OCI-LY1 (cell line): ENCODE measurements at regions not wholly inside any gene's neighbourhood (a gene's known extent, or its start where the extent isn't known, plus 50 kb on each side); places are given as distances from the start of the nearest gene placed in this dataset.

Source experiments
- H2AFZ ChIP-seq: fragments of 200-600 bp; sonication (generic), shearing (Covaris generic); 2 replicates; pipeline ENCODE4 v1.6.0; 2014; ENCODE audit warnings: antibody characterized with exemption, mild to moderate bottlenecking, low read length
- H3F3A ChIP-seq: fragments of 200-600 bp; sonication (generic), shearing (Covaris generic); 2 replicates; pipeline ENCODE4 v1.6.0; 2014; ENCODE audit warnings: mild to moderate bottlenecking, antibody characterized with exemption, low read length, moderate library complexity; ENCODE audit not compliant: insufficient read depth
- H3K27ac ChIP-seq: fragments of 200-600 bp; sonication (generic); 2 replicates; pipeline ENCODE4 v1.5.1; 2014; ENCODE audit warnings: low read length, mixed run types, mild to moderate bottlenecking, low read depth; ENCODE audit not compliant: poor library complexity, severe bottlenecking
- H3K27me3 ChIP-seq: fragments of 200-600 bp; sonication (generic); 2 replicates; pipeline ENCODE4 v1.6.0; 2014; ENCODE audit warnings: antibody characterized with exemption, mild to moderate bottlenecking, low read length, moderate library complexity; ENCODE audit not compliant: insufficient read depth
- H3K36me3 ChIP-seq: fragments of 200-600 bp; sonication (generic); 2 replicates; pipeline ENCODE4 v1.6.1; 2014; ENCODE audit warnings: mild to moderate bottlenecking, antibody characterized with exemption, low read length, moderate library complexity, mixed read lengths; ENCODE audit not compliant: insufficient read depth
- H3K4me1 ChIP-seq: fragments of 200-600 bp; sonication (generic); 2 replicates; pipeline ENCODE4 v1.5.1; 2014; ENCODE audit warnings: mild to moderate bottlenecking, low read length, moderate library complexity; ENCODE audit not compliant: insufficient read depth, severe bottlenecking
- H3K4me2 ChIP-seq: fragments of 200-600 bp; sonication (generic), shearing (Covaris generic); 2 replicates; pipeline ENCODE4 v1.6.1; 2014; ENCODE audit warnings: low read length
- H3K4me3 ChIP-seq: fragments of 200-600 bp; sonication (generic); 2 replicates; pipeline ENCODE4 v1.5.1; 2014; ENCODE audit warnings: low read length, low read depth, mild to moderate bottlenecking, mixed read lengths; ENCODE audit not compliant: poor library complexity, severe bottlenecking
- H3K79me2 ChIP-seq: fragments of 200-600 bp; shearing (Covaris generic); 2 replicates; pipeline ENCODE4 v1.6.1; 2016; ENCODE audit warnings: mixed run types, low read length, mixed read lengths; ENCODE audit not compliant: insufficient read depth
- H3K9ac ChIP-seq: fragments of 200-600 bp; sonication (generic), shearing (Covaris generic); 2 replicates; pipeline ENCODE4 v1.6.1; 2014; ENCODE audit warnings: mild to moderate bottlenecking, low read length, mixed read lengths
- H3K9me2 ChIP-seq: fragments of 200-600 bp; sonication (generic), shearing (Covaris generic); 2 replicates; pipeline ENCODE4 v1.6.1; 2014; ENCODE audit warnings: low read depth, mild to moderate bottlenecking, low read length, mixed read lengths
- H3K9me3 ChIP-seq: fragments of 200-600 bp; shearing (Covaris generic); 2 replicates; pipeline ENCODE4 v1.6.1; 2014; ENCODE audit warnings: low read length, mixed read lengths
- H4K20me1 ChIP-seq: fragments of 200-600 bp; sonication (generic), shearing (Covaris generic); 2 replicates; pipeline ENCODE4 v1.6.0; 2016; ENCODE audit warnings: mild to moderate bottlenecking, low read length; ENCODE audit not compliant: insufficient read depth
- CTCF ChIP-seq: fragments of 200-600 bp; sonication (generic), shearing (Covaris generic); IDR thresholded peaks from 2 replicates; pipeline ENCODE4 v1.5.1; 2017; ENCODE audit warnings: mild to moderate bottlenecking, antibody characterized with exemption, low read length, moderate library complexity, mixed read lengths
- EZH2 ChIP-seq: fragments of 200-600 bp; sonication (generic), shearing (Covaris generic); IDR thresholded peaks from 2 replicates; pipeline ENCODE4 v1.8.0; 2017; ENCODE audit warnings: borderline replicate concordance, mixed run types, mild to moderate bottlenecking, antibody characterized with exemption, low read length, moderate library complexity, mixed read lengths

GRCh38 chr3:16030342-16030741, 144.1 kb upstream of the GALNT15 start:
- Histone ChIP-seq H3K27me3 (no peaks in the 10 kb centered on the region), H3K9me2 (no peaks in the 10 kb centered on the region), H3K27ac (no peak overlapping the region), H3K4me3 (no peak overlapping the region), H4K20me1 (no peaks in the 10 kb centered on the region), H3K4me1 (no peaks in the 10 kb centered on the region), H3K79me2 (no peaks in the 10 kb centered on the region), H3K9ac (no peak overlapping the region), H3F3A (no peaks in the 10 kb centered on the region), H2AFZ (no peak overlapping the region), H3K9me3 (no peaks in the 10 kb centered on the region), H3K4me2 (no peak overlapping the region), H3K36me3 (no peaks in the 10 kb centered on the region)
- TF ChIP-seq EZH2 (no peak), CTCF (no peak)

GRCh38 chr3:16031434-16031833, 143.0 kb upstream of the GALNT15 start:
- no peaks in the 10 kb centered on the region for H3K4me1 ChIP-seq
- H3K9me3 ChIP-seq, result no peaks in the 10 kb centered on the region
- H3K9ac ChIP-seq, result no peak overlapping the region
- no peak for TF ChIP-seq EZH2
- H3K4me3 ChIP-seq, result no peak overlapping the region
- H3K27ac ChIP-seq, result no peak overlapping the region
- H2AFZ ChIP-seq, result no peak overlapping the region
- no peak overlapping the region for H3K4me2 ChIP-seq
- no peaks in the 10 kb centered on the region for H3K9me2 ChIP-seq
- H4K20me1 ChIP-seq, result no peaks in the 10 kb centered on the region
- no peaks in the 10 kb centered on the region for H3F3A ChIP-seq
- no peaks in the 10 kb centered on the region for H3K36me3 ChIP-seq
- H3K79me2 ChIP-seq, result no peaks in the 10 kb centered on the region
- no peaks in the 10 kb centered on the region for H3K27me3 ChIP-seq

- H3K9ac ChIP-seq, result no peak overlapping the region
- no peaks in the 10 kb centered on the region for H4K20me1 ChIP-seq
- H3K36me3 ChIP-seq, result no peaks in the 10 kb centered on the region
- H3K27me3 ChIP-seq, result no peaks in the 10 kb centered on the region
- TF ChIP-seq EZH2 (no peak), CTCF (no peak)
- no peaks in the 10 kb centered on the region for H3K9me2 ChIP-seq
- no peaks in the 10 kb centered on the region for H3K4me1 ChIP-seq
- no peak overlapping the region for H3K27ac ChIP-seq
- H3K79me2 ChIP-seq, result no peaks in the 10 kb centered on the region
- H3K4me3 ChIP-seq, result no peak overlapping the region
- H3K4me2 ChIP-seq, result no peak overlapping the region
- H3K9me3 ChIP-seq, result no peaks in the 10 kb centered on the region
- no peaks in the 10 kb centered on the region for H3F3A ChIP-seq
- no peak overlapping the region for H2AFZ ChIP-seq
These were observed 140.4 kb upstream of the GALNT15 start for GRCh38 chr3:16033889-16034687.

- Histone ChIP-seq H3K79me2 (no peaks in the 10 kb centered on the region), H3K9ac (no peak overlapping the region), H3K9me3 (no peaks in the 10 kb centered on the region), H4K20me1 (no peaks in the 10 kb centered on the region), H3K27ac (no peak overlapping the region), H3K4me3 (no peak overlapping the region), H3K4me2 (no peak overlapping the region), H3K36me3 (no peaks in the 10 kb centered on the region), H3K4me1 (no peaks in the 10 kb centered on the region), H2AFZ (no peak overlapping the region), H3K27me3 (no peaks in the 10 kb centered on the region), H3F3A (no peaks in the 10 kb centered on the region), H3K9me2 (no peaks in the 10 kb centered on the region)
- no peak for TF ChIP-seq CTCF
- TF ChIP-seq EZH2, result no peak
These were observed 133.5 kb upstream of the GALNT15 start for GRCh38 chr3:16040991-16041390.
